Lower lobe of right lung (tissue), 2 donors: ENCODE measurements at regions not wholly inside any gene's neighbourhood (a gene's known extent, or its start where the extent isn't known, plus 50 kb on each side); places are given as distances from the start of the nearest gene placed in this dataset.

Experiments
- ATAC-seq, 2 donors: fragments of 200-7000 bp; cut with Tn5 transposase; one replicate each; pipeline ENCODE4 v1.9.1; 2020 to 2022; ENCODE audit warnings: mild to moderate bottlenecking in 2 of 2, moderate library complexity in 2 of 2
- DNase-seq: peaks from one replicate; pipeline ENCODE4 v3.0.0-alpha.2; 2020
- H3K27ac ChIP-seq: fragments of 200-600 bp; one replicate; pipeline ENCODE4 v1.8.0; 2022
- H3K27me3 ChIP-seq: fragments of 200-600 bp; one replicate; pipeline ENCODE4 v1.8.0; 2022; ENCODE audit warnings: low read depth
- H3K36me3 ChIP-seq: fragments of 200-600 bp; one replicate; pipeline ENCODE4 v1.8.0; 2022; ENCODE audit warnings: mild to moderate bottlenecking
- H3K4me1 ChIP-seq: fragments of 200-600 bp; one replicate; pipeline ENCODE4 v1.8.0; 2022
- H3K4me3 ChIP-seq: fragments of 200-600 bp; one replicate; pipeline ENCODE4 v1.8.0; 2022; ENCODE audit warnings: mild to moderate bottlenecking
- H3K9me3 ChIP-seq: fragments of 200-600 bp; one replicate; pipeline ENCODE4 v1.8.0; 2022
- CTCF ChIP-seq: fragments of 200-600 bp; IDR thresholded peaks from one replicate; pipeline ENCODE4 v1.8.0; 2022; ENCODE audit warnings: antibody characterized with exemption, mild to moderate bottlenecking
- intact Hi-C: fragments of 100-400 bp; cut with DNase I; formaldehyde crosslinking; loops from one replicate; pipeline ENCODE4 v1.11.0; 2022
- donor health status: DM: no; HTN: yes; CAD: no; lungs with severe emphysema.

GRCh38 chr9:119020730-119021333 lies 348.4 kb downstream of the BRINP1 start:
- H3K4me1 ChIP-seq = no peaks in the 10 kb centered on the region
- H3K27ac ChIP-seq = no peak overlapping the region
- no peak for ATAC-seq

GRCh38 chr9:119026120-119026519 lies 343.1 kb downstream of the BRINP1 start:
- ATAC-seq (peak; percentile 67 to 73), DNase-seq (no peak)
- intact Hi-C loops = no loop called here
- Histone ChIP-seq H3K27me3 (no peaks in the 10 kb centered on the region), H3K4me1 (no peaks in the 10 kb centered on the region), H3K36me3 (no peaks in the 10 kb centered on the region), H3K27ac (peak overlapping the region; percentile 56), H3K4me3 (no peak overlapping the region), H3K9me3 (no peaks in the 10 kb centered on the region)
- no peak for TF ChIP-seq CTCF

More at GRCh38 chr9:119020730-119021333, 348.4 kb downstream of the BRINP1 start:
- intact Hi-C loops = no loop called here
- Histone ChIP-seq H3K4me3 (no peak overlapping the region), H3K27me3 (no peaks in the 10 kb centered on the region), H3K36me3 (no peaks in the 10 kb centered on the region), H3K9me3 (no peaks in the 10 kb centered on the region)
- DNase-seq = no peak
- no peak for TF ChIP-seq CTCF

- DNase-seq = no peak
- Histone ChIP-seq H3K27me3 (no peaks in the 10 kb centered on the region), H3K9me3 (no peaks in the 10 kb centered on the region), H3K36me3 (no peaks in the 10 kb centered on the region), H3K4me3 (no peak overlapping the region), H3K27ac (no peak overlapping the region), H3K4me1 (no peaks in the 10 kb centered on the region)
- no peak for ATAC-seq
- no peak for TF ChIP-seq CTCF
- intact Hi-C loops = no loop called here
These were observed 341.1 kb downstream of the BRINP1 start for GRCh38 chr9:119027901-119028699.

- Histone ChIP-seq H3K9me3 (no peaks in the 10 kb centered on the region), H3K27me3 (no peaks in the 10 kb centered on the region), H3K4me3 (no peak overlapping the region), H3K4me1 (no peaks in the 10 kb centered on the region), H3K27ac (no peak overlapping the region), H3K36me3 (no peaks in the 10 kb centered on the region)
- TF ChIP-seq CTCF = no peak
- intact Hi-C loops = no loop called here
- no peak for DNase-seq
- ATAC-seq = no peak
These were observed 339.3 kb downstream of the BRINP1 start for GRCh38 chr9:119029886-119030285.

GRCh38 chr9:119033596-119033995 lies 335.6 kb downstream of the BRINP1 start:
- ATAC-seq (no peak), DNase-seq (no peak)
- Histone ChIP-seq H3K27ac (no peak overlapping the region), H3K4me3 (no peak overlapping the region), H3K4me1 (no peaks in the 10 kb centered on the region), H3K27me3 (no peaks in the 10 kb centered on the region), H3K36me3 (no peaks in the 10 kb centered on the region), H3K9me3 (no peaks in the 10 kb centered on the region)
- intact Hi-C loops = no loop called here
- TF ChIP-seq CTCF = no peak
